ENCODE measurements at regions not wholly inside any gene's neighbourhood (a gene's known extent, or its start where the extent isn't known, plus 50 kb on each side); places are given as distances from the start of the nearest gene placed in this dataset.

DNA sequence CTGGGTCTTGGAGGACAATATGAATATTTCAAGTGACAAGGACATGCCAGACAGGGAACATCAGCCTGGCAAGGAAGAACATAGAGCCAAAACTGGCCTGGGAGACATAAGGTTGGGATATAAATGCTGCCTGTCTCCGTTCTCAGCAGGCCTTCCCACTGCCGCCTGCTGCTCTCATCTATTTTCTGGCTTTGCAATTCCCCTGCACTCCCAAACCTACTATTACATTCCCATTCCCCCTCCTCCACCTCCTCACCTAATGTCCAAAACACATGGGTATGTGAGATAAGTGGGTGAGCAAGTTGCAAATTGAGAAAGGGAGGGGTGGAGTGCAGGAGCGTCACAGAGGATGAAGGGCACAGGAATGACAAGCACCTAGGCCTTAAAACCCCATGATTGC lies 244.3 kb upstream of the CDH8 start:
- H4K8ac ChIP-seq (replicated peaks; ENCODE audit: insufficient read length, low read depth, low read length), result no peak overlapping the region
- no CpG with 5 or more reads among the region's 3 CpGs for WGBS (ENCODE audit: extremely low coverage, insufficient read length, low lambda C conversion rate)
- TF ChIP-seq, protein P1, sequence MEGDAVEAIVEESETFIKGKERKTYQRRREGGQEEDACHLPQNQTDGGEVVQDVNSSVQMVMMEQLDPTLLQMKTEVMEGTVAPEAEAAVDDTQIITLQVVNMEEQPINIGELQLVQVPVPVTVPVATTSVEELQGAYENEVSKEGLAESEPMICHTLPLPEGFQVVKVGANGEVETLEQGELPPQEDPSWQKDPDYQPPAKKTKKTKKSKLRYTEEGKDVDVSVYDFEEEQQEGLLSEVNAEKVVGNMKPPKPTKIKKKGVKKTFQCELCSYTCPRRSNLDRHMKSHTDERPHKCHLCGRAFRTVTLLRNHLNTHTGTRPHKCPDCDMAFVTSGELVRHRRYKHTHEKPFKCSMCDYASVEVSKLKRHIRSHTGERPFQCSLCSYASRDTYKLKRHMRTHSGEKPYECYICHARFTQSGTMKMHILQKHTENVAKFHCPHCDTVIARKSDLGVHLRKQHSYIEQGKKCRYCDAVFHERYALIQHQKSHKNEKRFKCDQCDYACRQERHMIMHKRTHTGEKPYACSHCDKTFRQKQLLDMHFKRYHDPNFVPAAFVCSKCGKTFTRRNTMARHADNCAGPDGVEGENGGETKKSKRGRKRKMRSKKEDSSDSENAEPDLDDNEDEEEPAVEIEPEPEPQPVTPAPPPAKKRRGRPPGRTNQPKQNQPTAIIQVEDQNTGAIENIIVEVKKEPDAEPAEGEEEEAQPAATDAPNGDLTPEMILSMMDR (conservative IDR thresholded peaks at IDR 0.05), result no peak
- H3K9me3 ChIP-seq (ENCODE audit: control insufficient read depth, low read depth, low read length), result no peaks in the 10 kb centered on the region
- Mint-ChIP-seq H3K36me3 (ENCODE audit: insufficient read depth in 1 of 3, low read depth in 3 of 3) (no peaks in the 10 kb centered on the region), H3K4me3 (no peak overlapping the region), H3K27me3 (ENCODE audit: low read depth) (no peaks in the 10 kb centered on the region), H3K9me3 (no peaks in the 10 kb centered on the region), H3K27ac (peak overlapping the region in 1 of 3 experiments; percentile 65; a peak in 2 of 7 replicates), H3K4me1 (peaks cover 15 to 25% of the 10 kb centered on the region in 2 experiments)
- no peaks in the 10 kb centered on the region for H3K27me3 ChIP-seq (ENCODE audit: insufficient read depth, low read length)
- no peaks in the 10 kb centered on the region; the same call in 1 of the 2 replicates for H3K4me1 ChIP-seq (ENCODE audit: insufficient read depth, low read length)
- no peak overlapping the region for H2BK15ac ChIP-seq (ENCODE audit: low read depth, low read length)
- H2BK120ac ChIP-seq (ENCODE audit: low read depth, low read length, poor library complexity, severe bottlenecking), result no peak overlapping the region
- no peaks in the 10 kb centered on the region for H4K20me1 ChIP-seq (ENCODE audit: control insufficient read depth, insufficient read depth, insufficient read length)
- no peak overlapping the region for H2AK5ac ChIP-seq (ENCODE audit: insufficient read length, low read length)
- no peak overlapping the region for H4K5ac ChIP-seq (ENCODE audit: insufficient read length, low read depth, low read length)
- H3K4me2 ChIP-seq (ENCODE audit: insufficient read depth, insufficient read length, low read length), result no peak overlapping the region
- H3K18ac ChIP-seq (ENCODE audit: insufficient read length, low read depth, low read length), result no peak overlapping the region
- H2BK12ac ChIP-seq (ENCODE audit: insufficient read length, low read depth, low read length), result no peak overlapping the region
- no peaks in the 10 kb centered on the region for H3K79me2 ChIP-seq (ENCODE audit: insufficient read depth, low read length)
- H2BK20ac ChIP-seq (ENCODE audit: low read depth, low read length, poor library complexity, severe bottlenecking), result no peak overlapping the region
- H3K14ac ChIP-seq (ENCODE audit: insufficient read depth, low read length), result no peak overlapping the region
- H3T11ph ChIP-seq (ENCODE audit: low read length), result no peak overlapping the region
- no peak overlapping the region for H3K56ac ChIP-seq (ENCODE audit: insufficient read length, low read depth, low read length)
- no peak overlapping the region for H2BK5ac ChIP-seq (ENCODE audit: insufficient read length, low read length)
- no peak overlapping the region for H3K23ac ChIP-seq (ENCODE audit: insufficient read length, low read depth, low read length)
- H3K4ac ChIP-seq (ENCODE audit: low read depth, low read length), result no peak overlapping the region
- H3K23me2 ChIP-seq (ENCODE audit: insufficient read length, low read depth, low read length, poor library complexity, severe bottlenecking), result no peaks in the 10 kb centered on the region
- H3K27ac ChIP-seq (ENCODE audit: insufficient read length, low read depth, low read length), result no peak overlapping the region
- no peak overlapping the region for H3K9ac ChIP-seq (ENCODE audit: extremely low read depth, insufficient read length, low read length)
- H3K79me1 ChIP-seq (ENCODE audit: insufficient read depth, low read depth, low read length, poor library complexity, severe bottlenecking), result no peaks in the 10 kb centered on the region
- H4K91ac ChIP-seq (ENCODE audit: insufficient read length, low read depth, low read length), result no peak overlapping the region
- DNase-seq, result no peak
- no peak overlapping the region for H2AFZ ChIP-seq (ENCODE audit: low read length)

All from H9 (cell line).